GM21737 (cell line): ENCODE measurements at regions not wholly inside any gene's neighbourhood (a gene's known extent, or its start where the extent isn't known, plus 50 kb on each side); places are given as distances from the start of the nearest gene placed in this dataset.
A peak's percentile ranks its signal among the peaks of the same experiment; 100 is the strongest.
"Not testable (repeated sequence)": the region's sequence is repeated elsewhere in the genome, so short reads cannot be mapped to it uniquely, and the experiment has no call there.

ENCODE experiments used
- ATAC-seq: cut with Tn5 transposase; IDR thresholded peaks from one replicate; pipeline ENCODE4 v1.9.1; 2021; ENCODE audit warnings: mild to moderate bottlenecking, moderate library complexity; ENCODE audit not compliant: unreplicated experiment

DNA sequence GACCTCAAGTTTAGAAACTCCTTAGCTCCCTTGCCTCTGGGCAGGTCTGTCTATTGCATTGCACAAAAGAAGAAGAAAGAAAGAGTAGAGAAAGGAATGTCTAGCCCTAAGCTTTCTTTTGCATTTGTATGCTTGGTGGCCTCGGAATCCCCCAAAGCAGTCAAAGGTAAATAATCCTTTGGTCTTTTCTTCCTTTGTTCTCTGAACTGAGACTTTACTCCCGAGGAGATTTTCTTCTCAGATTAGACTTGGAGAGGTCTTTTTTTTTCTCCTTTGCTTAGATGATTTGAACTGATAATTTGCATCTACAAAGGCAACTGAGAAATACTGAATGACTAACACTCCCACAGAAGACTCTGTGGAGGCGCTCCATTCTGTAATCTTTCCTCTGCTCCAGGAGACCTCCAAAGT, 93.2 kb downstream of the AKR1D1 start:
- no peak for ATAC-seq

DNA sequence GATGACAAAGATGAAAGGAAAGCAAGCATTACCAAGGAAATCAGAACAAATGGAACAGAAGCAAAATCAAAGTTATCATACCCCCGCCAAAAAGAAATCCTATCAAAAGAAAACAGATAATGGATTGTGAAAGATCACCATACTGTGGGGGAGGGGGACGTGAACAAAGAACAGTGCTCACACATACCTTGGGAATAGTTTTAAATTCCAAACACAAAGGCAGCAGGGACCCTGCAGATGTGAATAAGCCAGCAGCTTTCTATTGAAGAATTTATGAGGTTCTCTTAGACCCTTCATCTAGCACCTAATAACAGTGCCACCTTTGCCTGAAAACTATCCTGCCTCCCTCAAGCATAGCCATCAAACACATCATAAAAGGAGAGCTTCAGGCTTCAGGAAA, 94.0 kb downstream of the AKR1D1 start:
- ATAC-seq, result no peak

DNA sequence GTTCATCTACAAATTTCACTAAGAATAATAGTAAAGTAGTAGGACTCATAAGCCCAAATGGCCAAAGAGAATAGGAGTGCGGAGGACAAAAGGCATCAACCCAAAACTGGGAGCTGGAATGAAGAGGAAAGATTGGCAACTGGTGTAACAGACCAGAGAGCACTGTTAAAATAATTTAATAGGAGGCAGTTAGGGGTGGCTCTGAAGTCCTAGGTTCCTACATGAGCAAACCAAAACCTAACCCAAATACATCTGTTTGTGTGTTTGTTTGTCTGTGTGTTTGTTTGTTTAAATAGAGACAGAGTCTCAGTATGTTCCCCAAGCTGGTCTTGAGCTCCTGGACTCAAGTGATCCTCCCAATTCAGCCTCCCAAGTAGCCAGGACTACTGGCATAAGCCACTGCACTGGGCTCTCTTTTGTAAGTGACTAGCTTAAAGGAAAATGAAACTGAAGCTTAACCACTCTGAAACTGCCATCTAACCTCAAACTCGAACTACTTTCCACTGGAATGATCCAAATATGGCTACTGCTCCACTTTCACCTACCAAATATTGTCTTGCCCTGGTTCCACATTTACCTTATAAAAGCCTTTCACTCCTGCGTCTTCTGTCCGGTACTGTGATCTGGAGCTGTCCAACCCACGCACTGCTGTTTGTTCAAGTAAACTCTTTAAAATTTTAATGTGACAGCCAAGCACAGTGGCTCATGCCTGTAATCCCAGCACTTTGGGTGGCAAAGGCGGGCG, 94.9 kb downstream of the AKR1D1 start:
- ATAC-seq, result peak; percentile 93

DNA sequence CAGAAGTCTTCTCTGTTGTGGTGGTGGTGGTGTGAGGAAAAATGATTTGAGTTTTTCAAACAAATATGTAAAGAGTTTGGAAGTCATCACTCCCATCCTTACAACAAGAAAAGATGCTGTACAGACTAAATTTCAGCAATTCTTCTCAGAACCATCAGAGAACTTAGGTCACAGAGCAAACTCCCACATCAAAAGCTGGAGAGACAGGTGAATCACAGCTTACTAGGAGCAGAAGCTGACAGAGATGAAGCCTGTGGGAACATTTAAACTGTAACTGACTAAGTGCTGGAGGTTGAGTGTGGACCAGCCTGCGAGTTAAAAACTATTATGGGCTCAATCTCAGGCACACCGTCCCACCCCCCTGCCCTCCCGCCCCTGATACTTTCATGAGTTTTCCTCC, 97.3 kb downstream of the AKR1D1 start:
- no peak for ATAC-seq

DNA sequence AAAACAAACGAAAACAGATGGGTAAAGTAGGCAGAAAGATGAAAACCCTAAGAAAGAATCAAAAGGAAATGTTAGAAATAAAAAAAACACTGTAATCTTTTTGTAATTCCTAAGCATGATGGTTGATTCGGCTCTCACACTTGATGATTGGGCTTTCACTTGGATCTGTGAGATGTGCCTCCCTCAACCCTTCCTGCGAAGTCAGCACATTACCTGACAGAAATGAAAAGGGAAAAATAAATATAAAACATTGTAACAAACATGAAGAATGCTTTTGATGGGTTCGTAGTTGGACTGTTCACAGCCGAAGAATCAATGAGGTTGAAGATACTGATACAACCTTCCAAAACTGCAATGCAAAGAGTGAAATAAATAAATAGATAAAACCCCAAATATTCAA, 99.8 kb downstream of the AKR1D1 start:
- ATAC-seq, result no peak

DNA sequence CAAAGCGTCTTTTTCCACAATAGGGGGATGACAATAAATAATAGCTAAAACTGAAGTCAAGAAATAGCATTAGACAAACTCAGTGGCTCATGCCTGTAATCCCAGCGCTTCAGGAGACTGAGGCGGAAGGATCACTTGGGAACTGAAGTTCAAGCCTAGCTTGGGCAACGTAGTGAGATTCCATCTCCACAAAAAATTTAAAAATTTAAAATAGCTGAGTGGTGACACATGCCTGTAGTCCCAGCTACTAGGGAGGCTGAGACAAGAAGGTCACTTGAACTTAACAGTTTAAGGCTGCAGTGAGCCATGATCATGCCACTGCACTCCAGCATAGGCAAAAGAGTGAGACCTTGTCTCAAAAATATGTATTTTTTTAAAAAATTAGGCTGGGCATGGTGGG, 107.9 kb downstream of the AKR1D1 start:
- ATAC-seq, result no peak

DNA sequence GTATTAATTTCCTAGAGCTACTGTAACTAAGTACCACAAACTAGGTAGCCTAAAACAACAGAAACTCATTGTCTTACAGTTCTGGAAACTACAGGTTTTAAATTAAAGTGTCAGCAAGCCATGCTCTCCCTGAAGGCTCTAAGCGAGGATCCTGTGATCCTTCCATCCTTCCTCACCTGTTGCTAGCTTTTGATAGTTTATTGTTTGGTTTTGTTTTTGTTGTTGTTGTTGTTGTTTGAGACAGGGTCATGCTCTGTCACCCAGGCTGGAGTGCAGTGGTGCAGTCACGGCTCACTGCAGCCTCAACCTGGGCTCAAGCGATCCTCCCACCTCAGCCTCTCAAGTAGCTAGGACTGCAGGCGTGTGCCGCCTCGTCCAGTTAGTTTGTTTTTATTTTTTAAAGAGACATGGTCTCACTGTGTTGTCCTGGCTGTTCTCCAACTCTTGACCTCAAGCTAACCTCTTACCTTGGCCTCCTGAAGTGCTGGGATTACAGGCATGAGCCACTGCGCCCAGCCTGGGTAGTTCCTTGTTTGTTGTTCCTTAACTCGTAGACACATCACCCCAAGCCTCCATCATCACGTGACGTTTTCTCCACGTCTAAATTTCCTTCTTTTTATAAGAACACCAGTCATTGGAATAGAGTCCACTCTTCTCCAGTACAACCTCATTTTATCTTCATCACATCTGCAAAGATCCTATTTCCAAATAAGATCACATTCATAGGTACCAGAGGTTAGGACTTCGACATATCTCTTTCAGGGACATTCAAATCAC, 109.1 kb downstream of the AKR1D1 start:
- ATAC-seq, result no peak

DNA sequence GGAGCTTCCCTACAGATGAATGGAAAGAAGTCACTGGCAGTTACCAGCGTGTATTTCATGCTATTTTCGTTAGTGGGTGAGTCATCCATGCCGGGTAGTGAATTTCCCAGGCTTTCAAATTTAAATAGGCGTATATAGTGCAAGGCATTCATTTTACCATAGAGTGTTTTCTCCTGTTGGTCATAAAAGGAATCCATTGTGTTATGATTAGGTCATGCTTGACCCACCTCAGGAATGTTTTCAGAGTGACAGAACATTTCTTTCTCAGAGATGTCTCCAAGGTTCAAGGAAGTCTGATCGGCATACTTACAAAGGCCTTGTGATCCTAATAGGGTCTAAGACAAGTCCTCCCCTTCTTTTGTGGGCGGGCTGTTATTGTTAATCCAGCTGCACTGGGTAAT, 110.7 kb downstream of the AKR1D1 start:
- ATAC-seq, result no peak

DNA sequence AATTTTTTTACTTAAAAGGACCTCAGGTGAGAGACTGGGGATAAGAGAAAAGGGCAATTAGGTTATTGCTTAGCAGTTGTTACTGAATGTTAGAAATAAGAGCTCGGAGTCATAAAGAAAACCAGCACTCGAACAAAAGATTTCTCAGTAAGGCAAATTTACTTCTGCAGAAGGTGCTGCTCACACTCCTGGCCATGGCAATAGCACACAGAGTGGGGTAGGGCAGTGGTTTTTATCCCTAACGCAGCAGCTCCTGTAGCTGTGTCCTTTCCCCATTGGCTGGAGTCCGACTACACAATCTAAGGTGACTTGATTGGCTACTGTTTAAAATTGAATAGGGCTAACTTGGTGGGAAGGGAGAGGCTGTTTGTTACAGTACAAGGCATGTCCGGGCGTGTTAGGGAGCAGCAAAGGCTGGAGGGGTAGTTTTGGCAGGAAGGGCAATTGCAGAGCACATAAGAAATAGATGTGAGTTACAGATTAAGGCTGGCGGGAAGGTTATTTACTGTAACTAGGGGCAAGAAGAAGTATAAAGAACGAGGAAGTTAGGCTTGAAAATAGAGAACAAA, 112.1 kb downstream of the AKR1D1 start:
- no peak for ATAC-seq

DNA sequence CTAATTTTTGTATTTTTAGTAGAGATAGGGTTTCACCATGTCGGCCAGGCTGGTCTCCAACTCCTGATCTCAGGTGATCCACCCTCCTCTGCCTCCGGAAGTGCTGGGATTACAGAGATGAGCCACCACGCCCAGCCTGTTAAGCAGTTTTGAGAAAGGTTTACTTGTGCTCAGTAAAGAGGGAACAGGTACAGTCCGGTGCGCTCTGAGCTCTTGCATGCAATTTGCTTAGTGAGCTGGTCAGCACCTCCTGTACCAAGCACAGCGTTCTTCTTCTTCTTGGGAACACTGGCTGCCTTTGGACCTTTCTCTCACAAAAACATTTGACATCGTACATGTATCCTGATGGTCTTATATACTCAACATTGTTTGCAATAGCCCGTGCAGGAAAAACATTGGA, 118.3 kb downstream of the AKR1D1 start:
- no peak for ATAC-seq

DNA sequence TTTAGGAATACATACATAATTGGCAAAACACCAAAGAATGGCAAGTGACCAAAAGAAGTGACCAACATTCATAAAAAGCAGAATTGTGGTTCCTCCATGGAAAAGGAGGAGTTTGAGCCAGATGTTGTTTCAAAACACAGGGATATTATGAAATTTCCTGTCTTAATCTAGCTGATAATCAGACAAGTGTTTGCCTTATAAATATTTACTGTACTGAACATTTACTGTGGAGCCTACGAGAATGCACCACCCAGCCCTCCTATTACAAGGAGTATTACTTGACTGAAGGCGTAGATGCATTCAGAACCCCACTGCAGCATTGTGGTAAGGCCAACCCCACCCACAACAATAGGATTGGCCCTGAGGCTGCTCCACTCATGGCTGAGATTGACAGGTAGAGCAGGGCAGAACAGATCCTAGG, 118.9 kb downstream of the AKR1D1 start:
- ATAC-seq, result no peak

DNA sequence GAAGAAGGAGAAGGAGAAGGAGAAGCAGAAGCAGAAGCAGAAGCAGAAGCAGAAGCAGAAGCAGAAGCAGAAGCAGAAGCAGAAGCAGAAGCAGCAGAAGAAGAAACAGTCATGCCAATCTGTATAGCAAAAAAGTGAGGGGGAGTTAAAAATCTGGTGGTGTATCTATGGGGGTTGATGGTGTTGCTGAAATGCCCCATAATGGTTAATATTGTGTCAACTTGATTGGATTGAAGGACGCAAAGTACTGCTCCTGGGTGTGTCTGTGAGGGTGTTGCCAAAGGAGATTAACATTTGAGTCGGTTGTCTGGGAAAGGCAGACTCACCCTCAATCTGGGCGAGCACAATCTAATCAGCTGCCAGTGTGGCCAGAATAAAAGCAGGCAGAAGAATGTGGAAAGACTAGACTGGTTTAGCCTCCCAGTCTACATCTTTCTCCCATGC, 120.3 kb downstream of the AKR1D1 start:
- ATAC-seq, result not testable (repeated sequence)

DNA sequence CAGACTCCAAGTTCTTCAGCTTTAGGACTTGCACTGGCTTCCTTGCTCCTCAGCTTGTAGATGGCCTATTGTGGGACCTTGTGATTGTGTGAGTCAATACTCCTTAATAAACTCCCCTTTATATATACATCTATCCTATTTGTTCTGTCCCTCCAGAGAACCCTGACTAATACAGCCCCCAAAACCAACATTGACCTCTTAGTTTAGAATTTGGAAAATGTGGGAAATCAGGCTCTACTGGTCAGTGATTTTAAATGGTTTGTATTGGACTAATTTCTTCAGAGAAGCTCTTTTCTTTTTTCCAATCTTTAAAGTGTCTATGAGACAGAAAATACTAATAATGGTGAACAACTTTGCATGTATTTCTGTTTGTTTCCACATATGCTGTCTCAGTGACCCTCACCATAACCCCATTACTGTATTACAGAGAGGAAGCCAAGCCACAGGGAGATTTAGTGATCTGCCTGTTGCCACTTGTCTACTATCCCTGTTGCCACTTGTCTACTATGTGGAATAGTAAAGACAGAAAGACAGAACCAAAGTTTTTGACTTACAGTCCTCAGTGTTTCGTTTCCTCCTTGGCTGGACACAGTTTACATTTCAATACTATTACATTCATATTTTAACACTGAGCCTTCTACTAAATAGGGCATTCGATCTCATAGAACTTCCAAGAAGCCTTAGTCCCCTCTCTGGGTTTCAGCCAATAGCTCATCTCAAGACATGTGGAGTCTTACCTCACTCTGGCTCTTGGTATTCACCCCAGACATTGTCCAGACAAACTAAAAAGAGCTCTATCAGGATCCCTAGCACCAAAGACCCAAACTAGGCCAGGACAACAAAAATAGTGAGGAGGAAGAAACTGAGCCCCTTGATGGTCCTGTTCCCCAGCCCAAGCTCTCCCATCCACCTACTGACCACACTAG, 121.0 kb downstream of the AKR1D1 start:
- ATAC-seq, result no peak

DNA sequence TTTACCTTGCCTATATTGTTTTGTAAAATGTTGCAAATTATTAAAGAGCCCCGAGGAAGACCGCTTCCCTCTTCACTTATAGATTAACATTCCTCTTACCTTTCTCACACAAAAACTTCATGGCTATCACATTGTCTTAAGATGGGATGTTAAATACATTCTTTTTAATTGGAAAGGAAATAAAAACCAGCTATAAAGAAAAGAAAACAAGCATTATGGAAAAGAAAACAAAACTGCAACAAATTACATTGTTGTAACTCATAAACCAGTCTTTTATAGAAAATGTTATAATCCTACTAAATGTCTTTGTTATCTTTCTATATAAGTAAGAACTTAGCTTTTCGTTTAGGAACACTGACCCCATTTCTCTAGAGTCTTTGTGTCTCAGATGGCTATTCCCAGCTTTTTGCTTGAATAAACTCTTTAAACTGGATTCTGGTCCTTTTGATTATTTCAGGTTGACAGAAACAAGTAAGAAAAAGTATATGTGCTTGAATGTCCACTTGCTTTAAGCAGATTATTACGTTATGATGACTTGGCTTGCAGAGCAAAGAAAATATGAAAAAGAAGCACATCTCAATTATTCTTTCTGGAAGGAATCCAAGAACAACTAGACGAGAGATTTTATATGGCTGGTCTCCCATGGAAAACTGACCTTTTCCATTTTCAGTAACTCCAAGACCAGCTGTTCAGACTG, 128.2 kb downstream of the AKR1D1 start:
- ATAC-seq, result no peak

DNA sequence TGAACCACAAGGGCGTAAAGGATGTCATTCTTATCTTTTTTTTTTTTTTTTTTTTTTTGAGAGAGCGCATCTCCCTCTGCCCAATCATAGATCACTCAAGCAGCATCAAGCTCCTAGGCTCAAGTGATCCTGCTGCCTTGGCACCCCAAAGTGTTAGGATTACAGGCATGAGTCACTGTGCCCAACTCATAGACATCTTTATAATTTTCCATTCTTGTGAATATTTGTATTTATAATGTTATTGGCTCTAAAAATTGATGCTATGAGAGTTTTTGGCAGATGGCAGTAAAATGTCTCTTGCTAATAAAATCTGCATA, 128.7 kb downstream of the AKR1D1 start:
- no peak for ATAC-seq

DNA sequence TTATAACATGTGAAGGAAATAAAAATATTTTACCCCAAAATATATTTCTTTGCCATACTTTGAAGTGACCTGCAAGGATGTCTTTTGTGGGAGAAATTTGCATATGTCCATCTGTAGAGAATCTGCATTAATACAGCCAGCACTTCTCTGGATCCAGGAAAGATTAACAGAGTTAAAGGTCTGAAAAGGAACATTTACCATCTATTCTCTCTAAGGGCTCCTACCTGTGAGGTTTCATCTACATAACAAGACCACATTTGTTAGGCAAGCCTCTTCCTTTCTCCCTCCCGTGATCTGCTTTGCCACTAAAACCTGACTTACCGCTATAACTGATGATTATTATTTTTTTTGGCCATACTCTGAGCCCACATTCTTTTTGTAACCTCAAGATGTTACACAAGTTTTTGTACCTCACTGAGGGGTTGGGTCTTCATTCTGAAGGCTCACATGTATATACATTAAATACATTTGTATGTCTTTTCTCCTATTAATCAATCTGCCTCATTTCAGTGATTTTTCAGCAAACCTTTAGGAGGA, 129.4 kb downstream of the AKR1D1 start:
- no peak for ATAC-seq

DNA sequence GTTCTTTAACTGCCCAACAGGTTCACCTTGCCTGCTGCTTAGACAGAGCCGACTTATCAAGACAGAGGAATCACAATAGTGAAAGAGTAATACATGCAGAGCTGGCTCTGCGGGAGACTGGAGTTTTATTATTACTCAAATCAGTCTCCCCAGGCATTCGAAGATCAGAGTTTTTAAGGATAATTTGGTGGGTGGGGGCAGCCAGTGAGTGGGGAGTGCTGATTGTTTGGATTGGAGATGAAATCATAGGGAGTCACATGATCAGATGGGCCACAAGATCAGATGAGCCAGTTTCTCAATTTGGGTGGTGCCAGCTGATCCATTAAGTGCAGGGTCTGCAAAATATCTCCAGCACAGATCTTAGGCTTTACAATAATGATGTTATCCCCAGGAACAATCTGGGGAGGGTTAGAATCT, 131.3 kb downstream of the AKR1D1 start:
- no peak for ATAC-seq

DNA sequence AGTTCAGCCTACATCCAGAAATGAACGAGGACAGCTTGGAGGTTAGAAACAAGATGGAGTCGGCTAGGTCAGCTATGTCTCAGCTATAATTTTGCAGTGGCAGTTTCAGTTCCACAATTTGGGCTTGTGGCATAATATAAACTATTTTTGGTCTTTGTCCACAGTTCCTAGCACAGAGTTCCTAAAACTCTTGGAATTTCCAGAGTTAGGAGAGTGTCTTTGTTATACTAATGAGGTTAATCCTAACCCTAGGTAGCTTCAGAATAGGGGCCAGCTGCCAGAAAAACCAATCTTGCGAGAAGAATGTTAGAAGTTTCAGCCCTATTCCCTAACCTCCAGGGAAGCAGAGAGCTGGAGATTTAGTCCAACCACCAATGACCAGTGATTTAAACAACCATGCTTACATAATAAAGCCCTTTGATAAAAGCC, 131.9 kb downstream of the AKR1D1 start:
- ATAC-seq, result no peak

DNA sequence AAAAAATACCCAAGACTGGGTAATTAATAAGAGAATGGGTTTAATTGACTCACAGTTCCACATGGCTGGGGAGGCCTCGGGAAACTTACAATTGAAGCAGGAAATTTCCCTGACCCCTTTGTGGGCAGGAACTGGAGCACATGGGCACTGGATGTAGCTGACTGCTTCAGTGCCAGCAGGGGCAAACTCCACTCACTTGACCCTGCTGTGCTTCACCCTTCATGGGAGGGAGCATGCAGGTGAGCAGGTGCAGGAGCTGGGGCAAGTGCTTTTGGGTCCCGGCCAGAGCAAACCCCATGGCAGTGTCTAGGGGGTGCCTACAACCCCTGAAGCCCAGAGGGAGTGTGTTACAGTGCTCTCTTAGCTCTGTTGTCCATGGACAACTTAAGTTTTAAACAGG, 132.6 kb downstream of the AKR1D1 start:
- ATAC-seq, result no peak

DNA sequence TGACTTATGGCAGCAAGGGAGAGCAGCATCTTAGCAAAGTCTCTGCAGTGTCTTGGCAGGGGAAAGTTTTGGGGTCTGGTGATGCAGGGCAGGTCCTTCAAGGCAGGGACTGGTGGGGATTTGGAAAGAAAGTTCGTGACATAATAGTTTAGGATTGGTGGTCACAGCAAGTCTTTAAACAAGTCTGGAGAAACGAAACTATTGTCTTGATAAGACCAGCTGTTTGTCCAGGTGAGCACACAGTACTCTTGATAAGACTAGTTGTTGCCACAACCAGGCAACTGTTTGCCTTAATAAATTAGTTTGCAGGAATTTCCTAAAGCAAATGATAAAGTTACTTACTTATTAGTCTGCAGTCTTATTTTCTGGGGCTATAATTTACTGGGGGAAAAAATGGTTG, 136.1 kb downstream of the AKR1D1 start:
- no peak for ATAC-seq
